H1 (cell line): ENCODE measurements at regions not wholly inside any gene's neighbourhood (a gene's known extent, or its start where the extent isn't known, plus 50 kb on each side); places are given as distances from the start of the nearest gene placed in this dataset.

ENCODE experiments used
- EGR1 ChIP-seq: IDR thresholded peaks from 2 replicates; pipeline ENCODE4 v1.6.1; 2011; ENCODE audit warnings: low read depth, low read length, borderline replicate concordance
- SIX5 ChIP-seq: IDR thresholded peaks from 2 replicates; pipeline ENCODE4 v1.6.1; 2011; ENCODE audit warnings: mild to moderate bottlenecking, low read depth, low read length

DNA sequence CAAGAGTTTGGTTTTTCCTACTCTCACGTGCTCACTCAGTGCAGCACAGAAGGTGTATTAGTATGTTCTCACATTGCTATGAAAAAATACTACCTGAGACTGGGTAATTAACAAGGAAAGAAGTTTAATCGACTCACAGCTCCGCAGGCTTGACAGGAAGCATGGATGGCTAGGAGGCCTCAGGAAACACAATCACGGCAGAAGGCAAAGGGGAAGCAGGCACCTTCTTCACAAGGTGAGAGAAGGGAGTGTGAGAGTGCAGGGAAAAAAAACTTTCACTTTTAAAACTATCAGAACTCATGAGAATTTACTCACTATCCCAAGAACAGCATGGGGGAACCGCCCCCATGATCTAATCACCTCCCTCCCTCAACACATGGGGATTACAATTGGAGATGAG lies 185.8 kb upstream of the TMPO start (continued):
- TF ChIP-seq SIX5 (no peak), EGR1 (no peak)
